Bone marrow (tissue), 2 donors: ENCODE measurements at regions not wholly inside any gene's neighbourhood (a gene's known extent, or its start where the extent isn't known, plus 50 kb on each side); places are given as distances from the start of the nearest gene placed in this dataset.

Source experiments
- DNase-seq, 2 donors: peaks; one replicate each; lab custom pipeline; 2025; lab: John Stamatoyannopoulos, UW

GRCh38 chr11:105230586-105230985 lies 91.0 kb upstream of the CARD18 start:
- DNase-seq, result no peak

GRCh38 chr11:105229761-105230160 lies 90.2 kb upstream of the CARD18 start:
- no peak for DNase-seq

DNA sequence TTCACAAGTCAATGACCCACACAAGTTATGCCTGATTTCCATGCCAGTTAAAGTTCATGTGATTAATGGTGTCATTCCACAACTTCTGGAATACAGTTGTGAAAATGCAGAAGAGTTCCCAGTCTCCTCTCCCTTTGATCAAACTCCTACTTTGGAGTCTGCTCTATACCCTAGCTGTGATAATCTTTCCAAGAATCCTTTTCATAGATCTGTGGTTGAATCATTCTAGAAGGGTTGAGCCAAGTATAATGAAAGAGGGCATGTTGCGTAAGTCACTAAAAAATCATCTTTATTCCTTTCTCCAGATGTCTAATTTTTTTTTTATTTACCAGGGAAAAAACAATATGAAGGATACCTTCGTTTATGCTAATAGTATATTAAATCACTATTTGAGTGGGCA lies 89.7 kb upstream of the CARD18 start:
- DNase-seq, result no peak

- no peak for DNase-seq
Observed at GRCh38 chr11:105227363-105227762, 87.8 kb upstream of the CARD18 start.

- DNase-seq, result no peak
Observed at GRCh38 chr11:105226766-105227165, 87.2 kb upstream of the CARD18 start.

GRCh38 chr11:105226091-105226490 lies 86.5 kb upstream of the CARD18 start:
- no peak for DNase-seq

GRCh38 chr11:105224482-105225253 lies 85.1 kb upstream of the CARD18 start:
- no peak for DNase-seq

GRCh38 chr11:105220121-105220520 lies 80.6 kb upstream of the CARD18 start:
- peak in 1 of 2 donors; percentile 67 for DNase-seq

- DNase-seq, result no peak
Observed at GRCh38 chr11:105219670-105220069, 80.1 kb upstream of the CARD18 start.

DNA sequence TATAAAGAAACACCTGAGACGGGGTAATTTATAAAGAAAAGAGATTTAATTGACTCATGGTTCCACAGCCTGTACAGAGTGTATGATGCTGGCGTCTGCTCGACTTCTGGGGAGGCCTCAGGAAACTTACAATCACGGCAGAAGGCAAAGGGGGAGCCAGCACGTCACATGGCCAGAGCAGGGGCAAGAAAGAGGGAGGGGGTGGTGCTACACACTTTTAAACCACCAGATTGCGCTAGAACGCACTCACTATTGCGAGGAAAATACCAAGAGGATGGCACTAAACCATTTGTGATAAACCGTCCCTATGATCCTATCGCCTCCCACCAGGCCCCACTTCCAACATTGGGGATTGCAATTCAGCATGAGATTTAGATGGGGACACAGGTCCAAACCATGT lies 79.7 kb upstream of the CARD18 start:
- DNase-seq, result no peak

DNA sequence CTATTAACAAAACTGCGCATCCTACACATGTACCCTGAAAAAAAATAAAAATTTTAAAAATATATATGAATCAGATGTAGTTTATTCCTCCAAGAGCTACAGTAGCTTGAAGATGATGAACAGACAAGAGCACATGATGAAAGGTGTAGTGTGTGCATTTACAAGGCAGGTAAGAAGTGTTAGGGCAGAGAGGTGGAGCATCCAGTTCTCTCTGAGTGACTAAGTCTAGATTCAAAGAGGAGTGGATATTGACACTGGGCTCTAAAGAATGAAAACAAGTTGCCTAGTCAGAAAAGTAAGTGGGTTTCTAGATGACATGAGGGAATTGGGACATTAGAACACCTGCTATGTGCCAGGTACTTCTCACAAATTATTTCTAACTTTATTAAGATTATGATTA lies 76.0 kb upstream of the CARD18 start:
- no peak for DNase-seq

DNA sequence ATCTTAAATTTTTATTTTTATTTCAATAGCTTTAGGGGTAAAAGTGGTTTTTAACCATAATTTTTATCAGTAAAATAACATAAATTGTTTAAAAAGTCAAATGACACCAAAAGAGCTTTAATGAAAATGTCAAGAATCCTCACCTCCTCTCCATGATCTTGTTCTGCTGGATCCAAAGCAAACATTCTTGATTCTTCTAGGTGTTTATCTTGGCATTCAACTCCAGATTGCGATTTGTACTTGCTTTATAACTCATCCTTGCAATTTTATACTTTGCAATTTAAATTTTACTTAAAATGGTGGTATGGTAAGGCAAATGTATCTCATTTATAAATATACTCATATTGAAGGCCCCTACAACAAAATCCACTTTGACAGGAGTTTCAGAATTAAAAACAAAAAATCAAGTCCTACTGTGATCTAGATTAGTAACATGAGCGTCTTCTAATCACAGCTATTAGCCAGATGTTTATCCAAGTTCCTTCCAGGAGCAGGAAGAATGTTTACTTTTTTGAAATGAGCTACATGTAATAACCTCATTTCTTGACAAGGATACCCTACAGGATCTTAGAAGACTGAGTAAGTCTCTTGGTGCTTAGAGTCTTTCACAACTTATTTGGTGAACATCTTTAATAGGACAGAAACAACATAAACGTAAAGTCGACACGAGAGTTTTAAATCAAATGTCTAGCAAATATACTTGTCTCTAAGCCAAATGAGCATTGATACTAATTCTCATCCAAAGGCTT lies 72.4 kb upstream of the CARD18 start:
- no peak for DNase-seq

DNA sequence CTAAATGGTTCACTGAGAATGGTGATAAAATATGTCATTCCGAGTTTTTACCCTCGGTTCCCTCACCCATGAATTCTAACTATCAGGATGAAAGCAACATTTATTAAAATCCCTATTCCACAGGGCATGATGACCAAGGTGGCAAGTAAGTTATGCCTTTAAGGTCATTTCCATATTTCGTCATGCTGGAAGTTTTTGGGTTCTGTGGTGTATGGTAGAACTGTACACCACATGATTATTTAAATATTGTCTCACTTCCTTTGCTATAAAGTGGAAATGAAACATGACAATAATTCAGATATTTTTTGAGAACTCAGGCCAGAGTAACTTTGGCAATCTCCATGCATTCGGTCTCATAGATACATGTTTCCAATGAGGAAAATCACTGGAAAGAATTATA lies 68.5 kb upstream of the CARD18 start:
- no peak for DNase-seq

DNA sequence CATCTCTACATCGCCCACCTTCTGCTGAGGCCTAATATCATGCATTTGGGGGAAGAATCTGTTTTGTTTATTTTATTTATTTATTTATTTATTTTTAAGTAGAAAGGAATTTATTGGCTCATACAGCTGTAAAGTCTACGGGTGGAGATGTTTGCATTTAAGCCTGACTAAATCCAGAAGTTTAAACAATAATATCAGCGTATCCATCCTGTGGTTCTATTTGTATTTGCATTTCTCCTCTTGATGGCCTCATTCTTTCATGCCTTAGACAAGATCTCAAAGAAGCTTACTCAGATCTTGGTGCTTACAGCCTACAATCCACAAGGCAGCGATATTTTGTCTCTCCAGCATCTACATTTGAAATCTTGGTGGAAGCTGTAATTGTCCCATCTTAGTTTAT lies 67.1 kb upstream of the CARD18 start:
- DNase-seq, result no peak

DNA sequence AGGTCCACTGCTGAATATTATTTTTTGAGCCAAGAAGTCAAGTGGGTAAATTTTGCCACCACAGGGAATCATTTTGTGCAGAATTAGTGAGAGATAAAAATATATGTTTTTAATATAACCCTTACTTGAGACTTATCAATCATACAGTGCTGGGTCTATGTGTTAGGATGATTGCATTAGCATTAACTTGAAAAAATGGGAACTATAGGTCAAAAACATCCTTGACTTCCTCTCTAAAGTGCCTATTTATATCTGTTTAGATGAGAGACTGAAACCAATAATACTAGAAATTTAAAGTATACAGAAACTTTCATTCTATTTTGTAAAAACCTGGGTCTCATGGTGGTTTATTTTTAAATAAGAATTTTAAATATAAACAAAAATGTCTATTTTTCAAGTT lies 65.1 kb upstream of the CARD18 start:
- peak in 1 of 2 donors; percentile 6 for DNase-seq

DNA sequence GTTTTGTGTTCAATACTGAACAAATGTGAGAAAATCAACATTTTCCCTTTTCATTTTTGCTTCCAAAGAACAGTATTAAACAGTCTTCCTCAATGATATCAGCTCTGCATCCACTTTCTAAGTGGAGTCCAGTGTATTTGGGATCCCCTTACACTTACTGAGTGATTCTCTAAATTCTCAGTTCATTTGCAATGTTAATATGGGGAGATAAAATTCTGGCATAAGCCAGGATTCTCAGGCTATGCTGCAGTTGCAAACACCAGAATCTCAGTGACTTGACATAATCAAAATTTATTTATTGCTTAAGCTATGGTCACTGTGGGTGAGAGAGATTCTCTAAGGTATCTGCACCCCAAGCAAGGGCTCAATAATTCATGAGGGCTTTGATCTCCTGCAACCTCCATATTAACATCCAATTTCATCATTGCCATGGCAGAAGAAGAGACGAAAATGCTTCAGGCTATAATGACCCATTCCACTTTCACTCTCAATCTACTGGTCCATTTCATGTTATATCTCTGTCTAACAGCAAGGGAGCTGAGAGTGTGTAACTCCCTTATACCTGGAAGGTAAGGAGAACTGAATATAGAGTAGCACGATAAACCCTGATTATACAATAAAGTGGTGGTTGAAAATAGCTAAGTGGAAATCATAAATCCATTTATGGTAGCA lies 64.1 kb upstream of the CARD18 start:
- no peak for DNase-seq

DNA sequence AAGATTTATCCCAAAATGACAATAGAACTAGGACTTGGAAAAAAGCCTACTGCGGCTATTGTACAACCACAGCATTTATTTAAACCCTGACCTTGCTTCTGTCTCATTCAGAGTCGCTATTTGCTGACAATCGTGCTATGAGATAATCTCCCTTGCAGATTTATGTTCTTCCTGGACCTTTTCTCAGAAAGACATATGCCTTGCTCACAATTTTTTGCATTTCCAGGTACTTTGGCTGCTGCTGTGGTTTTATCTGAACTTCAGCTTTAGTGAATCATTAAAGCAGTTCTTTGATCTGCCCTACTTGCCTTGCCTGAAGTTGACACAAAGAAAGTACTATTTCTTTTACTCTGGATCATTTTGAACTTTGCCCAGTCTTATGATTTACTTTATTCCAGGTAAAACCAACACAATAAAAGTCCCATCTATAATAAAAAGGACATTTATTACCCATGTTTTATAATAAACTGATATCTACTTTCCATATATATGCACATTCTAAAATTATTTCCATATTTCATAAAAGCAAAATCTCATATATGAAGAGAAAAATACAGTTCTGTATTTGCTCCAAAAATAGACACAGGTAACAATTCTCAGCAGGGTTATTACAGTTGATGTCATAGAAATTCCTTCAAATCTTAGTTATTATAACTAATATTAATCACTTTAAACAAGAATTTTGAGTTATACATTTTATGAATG lies 63.4 kb upstream of the CARD18 start:
- DNase-seq, result peak in 1 of 2 donors; percentile 25

DNA sequence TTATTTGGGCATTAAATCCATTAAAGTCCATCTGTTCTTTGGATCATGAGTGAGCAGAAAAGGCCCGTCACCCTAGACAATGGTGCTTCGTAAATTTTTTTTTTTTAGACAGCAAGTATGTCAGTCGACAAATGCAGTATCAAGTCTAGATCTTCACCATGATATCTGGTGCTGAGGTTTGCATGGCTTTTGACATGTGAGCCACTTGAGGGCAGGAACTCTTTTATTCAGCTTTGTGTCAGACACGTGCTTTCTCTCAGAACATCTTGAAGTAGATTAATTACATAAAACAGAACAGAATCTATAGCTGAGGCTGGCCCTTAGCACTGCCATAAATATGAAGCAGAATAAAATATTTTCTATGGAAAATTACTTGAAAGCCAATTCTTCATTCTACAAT lies 62.9 kb upstream of the CARD18 start:
- no peak for DNase-seq

- DNase-seq, result no peak
Observed at GRCh38 chr11:105201166-105201565, 61.6 kb upstream of the CARD18 start.

DNA sequence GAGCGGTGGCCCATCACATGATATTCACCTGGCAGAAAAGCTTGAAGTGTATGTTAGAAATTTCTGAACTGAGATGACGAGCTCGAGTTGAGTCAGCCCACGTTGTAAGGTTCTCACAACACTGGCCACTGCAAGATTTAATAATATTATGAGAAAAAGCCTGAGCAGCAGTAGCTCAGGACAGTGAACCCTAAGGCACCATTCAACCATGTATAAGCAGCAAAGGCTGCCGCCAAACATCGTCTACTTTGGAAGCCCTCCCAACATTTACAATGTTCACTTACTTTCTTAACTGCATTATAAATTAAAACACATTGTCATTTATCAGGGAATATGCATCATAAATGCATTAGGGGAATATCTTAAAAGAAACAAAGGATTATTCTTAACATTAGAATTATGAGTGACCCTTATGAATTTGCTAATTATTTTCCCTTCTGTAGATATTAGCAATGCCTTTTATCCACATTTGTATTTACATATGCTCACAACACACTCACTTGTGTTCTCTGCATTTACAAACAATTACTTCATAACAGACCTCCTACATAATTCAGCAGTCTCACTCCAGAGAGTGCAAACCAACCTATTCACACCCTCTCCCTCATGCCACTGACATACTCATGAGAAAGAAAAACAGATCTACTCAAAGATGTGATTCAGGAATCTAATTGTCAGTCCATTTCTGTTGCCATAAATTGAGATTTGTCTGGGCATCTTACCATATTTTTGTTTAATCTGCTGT lies 57.7 kb upstream of the CARD18 start:
- DNase-seq, result no peak

DNA sequence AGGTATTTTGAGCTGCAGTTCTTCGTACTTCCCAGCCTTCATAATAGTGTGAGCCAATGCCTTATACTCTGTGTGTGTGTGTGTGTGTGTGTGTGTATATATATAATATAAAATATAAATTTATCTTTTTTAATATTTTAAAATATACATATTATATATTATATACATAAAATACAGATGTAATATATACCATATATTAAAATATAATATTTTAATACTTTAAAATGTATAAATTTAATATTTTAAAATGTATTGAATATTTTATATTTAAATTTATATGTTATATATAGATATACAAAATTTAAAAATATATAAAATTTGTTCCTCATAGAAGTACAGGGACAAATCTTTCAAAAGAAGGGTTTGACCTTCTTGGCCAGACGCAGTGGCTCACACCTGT lies 53.7 kb upstream of the CARD18 start:
- DNase-seq, result no peak

DNA sequence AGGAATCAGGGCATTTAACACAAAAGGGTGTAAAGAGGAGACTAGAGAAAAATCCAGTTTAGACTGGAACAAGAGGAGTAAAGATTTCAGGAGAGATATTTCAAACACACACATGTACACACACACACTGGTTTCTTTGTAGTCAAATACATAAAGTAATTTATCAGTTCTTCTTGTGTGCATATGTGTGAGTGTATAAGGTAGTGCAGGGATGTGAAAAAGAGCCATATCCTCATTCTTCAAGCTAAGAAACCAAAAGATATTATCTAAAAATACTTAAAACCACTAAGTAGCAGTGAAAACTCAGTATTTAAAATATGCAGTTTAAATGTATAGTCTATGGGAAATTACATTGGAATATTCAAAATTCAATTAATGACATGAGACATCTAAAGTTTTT lies 52.5 kb upstream of the CARD18 start:
- no peak for DNase-seq
